ENCODE measurements at regions not wholly inside any gene's neighbourhood (a gene's known extent, or its start where the extent isn't known, plus 50 kb on each side); places are given as distances from the start of the nearest gene placed in this dataset.

GRCh38 chr1:81337226-81337625, 463.5 kb upstream of the ADGRL2 start:
- no peak for TF ChIP-seq POLR2A (IDR thresholded peaks at IDR 0.05)
- TF ChIP-seq, protein P1, sequence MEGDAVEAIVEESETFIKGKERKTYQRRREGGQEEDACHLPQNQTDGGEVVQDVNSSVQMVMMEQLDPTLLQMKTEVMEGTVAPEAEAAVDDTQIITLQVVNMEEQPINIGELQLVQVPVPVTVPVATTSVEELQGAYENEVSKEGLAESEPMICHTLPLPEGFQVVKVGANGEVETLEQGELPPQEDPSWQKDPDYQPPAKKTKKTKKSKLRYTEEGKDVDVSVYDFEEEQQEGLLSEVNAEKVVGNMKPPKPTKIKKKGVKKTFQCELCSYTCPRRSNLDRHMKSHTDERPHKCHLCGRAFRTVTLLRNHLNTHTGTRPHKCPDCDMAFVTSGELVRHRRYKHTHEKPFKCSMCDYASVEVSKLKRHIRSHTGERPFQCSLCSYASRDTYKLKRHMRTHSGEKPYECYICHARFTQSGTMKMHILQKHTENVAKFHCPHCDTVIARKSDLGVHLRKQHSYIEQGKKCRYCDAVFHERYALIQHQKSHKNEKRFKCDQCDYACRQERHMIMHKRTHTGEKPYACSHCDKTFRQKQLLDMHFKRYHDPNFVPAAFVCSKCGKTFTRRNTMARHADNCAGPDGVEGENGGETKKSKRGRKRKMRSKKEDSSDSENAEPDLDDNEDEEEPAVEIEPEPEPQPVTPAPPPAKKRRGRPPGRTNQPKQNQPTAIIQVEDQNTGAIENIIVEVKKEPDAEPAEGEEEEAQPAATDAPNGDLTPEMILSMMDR (IDR thresholded peaks at IDR 0.05), result no peak
- TF ChIP-seq POLR2AphosphoS5 (IDR thresholded peaks at IDR 0.05), result no peak
- H3K4me1 ChIP-seq (replicated peaks), result no peaks in the 10 kb centered on the region
- no peaks in the 10 kb centered on the region for H3K36me3 ChIP-seq
- 96% methylated on average over 10 of the region's 10 CpGs for WGBS
- no peaks in the 10 kb centered on the region for H3K27me3 ChIP-seq (replicated peaks; ENCODE audit: insufficient read depth)
- no peak overlapping the region for H3K4me3 ChIP-seq
- no peaks in the 10 kb centered on the region for H3K9me3 ChIP-seq
- H3K27ac ChIP-seq, result no peak overlapping the region
- DNase-seq (ENCODE audit: low spot score), result no peak
- intact Hi-C loops (cut with DNase I), result no loop called here

DNA sequence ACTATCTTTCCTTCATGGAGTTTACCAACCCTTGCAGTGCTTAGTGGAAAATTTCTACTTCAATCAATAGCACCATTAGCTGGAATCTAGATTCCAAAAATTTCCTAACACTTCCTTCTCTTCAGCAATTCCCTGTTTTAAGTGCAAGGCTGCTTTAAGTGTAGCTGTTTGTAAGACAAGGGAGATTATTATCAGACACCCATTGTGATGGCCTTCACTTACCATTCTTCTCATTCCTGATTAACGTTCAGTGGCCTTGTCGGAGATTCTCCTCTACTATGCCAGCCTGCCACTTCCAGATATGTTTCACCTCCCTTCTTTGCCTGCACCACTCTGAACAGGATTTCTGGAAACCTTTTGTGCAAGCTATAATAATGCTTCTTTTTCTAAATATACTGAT, 464.9 kb upstream of the ADGRL2 start:
- no peak overlapping the region for H3K27ac ChIP-seq
- H3K4me1 ChIP-seq (replicated peaks), result no peaks in the 10 kb centered on the region
- no peaks in the 10 kb centered on the region for H3K27me3 ChIP-seq (replicated peaks; ENCODE audit: insufficient read depth)
- H3K4me3 ChIP-seq, result no peak overlapping the region
- H3K36me3 ChIP-seq, result no peaks in the 10 kb centered on the region
- 56% methylated on average over 2 of the region's 2 CpGs for WGBS
- TF ChIP-seq, protein P1 (IDR thresholded peaks at IDR 0.05), result no peak
- TF ChIP-seq POLR2A (IDR thresholded peaks at IDR 0.05) (no peak), POLR2AphosphoS5 (IDR thresholded peaks at IDR 0.05) (no peak)
- intact Hi-C loops (cut with DNase I), result no loop called here
- no peak for DNase-seq (ENCODE audit: low spot score)
- no peaks in the 10 kb centered on the region for H3K9me3 ChIP-seq

DNA sequence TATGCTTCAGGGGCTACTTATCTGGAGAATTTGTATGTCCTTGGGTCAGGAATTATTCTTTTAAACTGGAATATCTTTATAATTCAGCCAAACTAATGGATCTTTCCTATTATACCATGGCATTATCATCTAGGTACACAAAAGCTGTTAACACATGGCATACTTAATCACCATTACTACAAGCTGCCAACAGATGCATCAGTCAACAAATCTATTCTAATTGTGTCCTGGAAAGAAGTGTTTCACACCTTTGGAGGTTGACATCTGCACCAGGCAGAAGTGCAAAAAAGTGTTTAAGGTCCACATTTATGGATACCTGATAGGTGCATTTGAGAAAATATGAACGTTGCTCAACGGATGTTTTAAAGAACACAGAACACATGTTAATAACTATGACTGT, 470.2 kb upstream of the ADGRL2 start:
- Histone ChIP-seq H3K4me3 (no peak overlapping the region), H3K27ac (no peak overlapping the region), H3K27me3 (replicated peaks; ENCODE audit: insufficient read depth) (no peaks in the 10 kb centered on the region), H3K4me1 (replicated peaks) (no peaks in the 10 kb centered on the region), H3K36me3 (no peaks in the 10 kb centered on the region), H3K9me3 (no peaks in the 10 kb centered on the region)
- DNase-seq (ENCODE audit: low spot score), result no peak
- TF ChIP-seq POLR2A (IDR thresholded peaks at IDR 0.05) (no peak), POLR2AphosphoS5 (IDR thresholded peaks at IDR 0.05) (no peak)
- TF ChIP-seq, protein P1 (IDR thresholded peaks at IDR 0.05), result no peak
- intact Hi-C loops (cut with DNase I), result no loop called here
- 18% methylated on average over 2 of the region's 2 CpGs for WGBS

DNA sequence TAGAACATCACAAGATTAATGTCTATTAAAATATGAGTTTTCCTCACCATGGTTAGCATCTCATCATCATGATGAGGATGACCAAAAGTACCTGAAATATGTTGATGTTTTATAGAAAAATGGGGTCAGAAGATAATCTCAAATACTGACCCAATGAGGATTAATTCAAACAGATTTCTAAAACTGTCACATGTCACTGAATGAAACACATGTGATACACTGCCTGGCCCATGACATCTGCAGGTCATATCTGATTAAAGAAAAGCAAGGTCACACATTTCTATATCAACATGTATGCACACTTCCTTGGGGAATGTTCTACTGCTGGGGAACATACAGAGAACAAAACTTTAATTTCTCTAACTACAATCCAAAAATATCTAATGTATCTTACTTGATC, 470.6 kb upstream of the ADGRL2 start:
- H3K27me3 ChIP-seq (replicated peaks; ENCODE audit: insufficient read depth), result no peaks in the 10 kb centered on the region
- TF ChIP-seq POLR2A (IDR thresholded peaks at IDR 0.05), result no peak
- no peak for TF ChIP-seq POLR2AphosphoS5 (IDR thresholded peaks at IDR 0.05)
- TF ChIP-seq, protein P1 (IDR thresholded peaks at IDR 0.05), result no peak
- H3K27ac ChIP-seq, result no peak overlapping the region
- no peak overlapping the region for H3K4me3 ChIP-seq
- no peaks in the 10 kb centered on the region for H3K9me3 ChIP-seq
- H3K4me1 ChIP-seq (replicated peaks), result no peaks in the 10 kb centered on the region
- DNase-seq (ENCODE audit: low spot score), result no peak
- intact Hi-C loops (cut with DNase I), result no loop called here
- no peaks in the 10 kb centered on the region for H3K36me3 ChIP-seq

DNA sequence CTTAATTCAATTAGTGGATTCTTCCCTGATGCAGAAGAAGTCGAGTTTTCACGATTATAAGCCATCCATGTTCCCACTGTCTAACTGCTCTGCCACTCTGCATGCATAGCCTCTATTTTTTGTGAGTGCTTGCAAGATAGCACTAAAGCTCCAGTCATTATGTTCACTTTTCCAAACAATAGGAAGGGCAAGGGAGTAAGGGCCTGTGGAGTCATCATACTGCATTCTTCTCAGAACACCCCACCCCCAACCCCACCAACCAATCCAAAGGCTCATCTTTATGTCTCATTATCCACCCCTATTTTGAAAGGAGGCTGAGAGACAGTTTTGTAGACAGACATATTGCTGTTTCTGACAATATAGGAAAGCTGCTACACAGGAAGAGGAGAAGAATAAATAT, 471.7 kb upstream of the ADGRL2 start:
- Histone ChIP-seq H3K4me1 (replicated peaks) (no peaks in the 10 kb centered on the region), H3K4me3 (no peak overlapping the region), H3K27me3 (replicated peaks; ENCODE audit: insufficient read depth) (no peaks in the 10 kb centered on the region), H3K36me3 (no peaks in the 10 kb centered on the region), H3K27ac (no peak overlapping the region), H3K9me3 (no peaks in the 10 kb centered on the region)
- no peak for DNase-seq (ENCODE audit: low spot score)
- 53% methylated on average over 2 of the region's 2 CpGs for WGBS
- TF ChIP-seq, protein P1 (IDR thresholded peaks at IDR 0.05), result no peak
- TF ChIP-seq POLR2A (IDR thresholded peaks at IDR 0.05), result no peak
- TF ChIP-seq POLR2AphosphoS5 (IDR thresholded peaks at IDR 0.05), result no peak
- intact Hi-C loops (cut with DNase I), result no loop called here

Data from prostate gland (tissue), 2 donors.